ENCODE measurements at regions not wholly inside any gene's neighbourhood (a gene's known extent, or its start where the extent isn't known, plus 50 kb on each side); places are given as distances from the start of the nearest gene placed in this dataset.

DNA sequence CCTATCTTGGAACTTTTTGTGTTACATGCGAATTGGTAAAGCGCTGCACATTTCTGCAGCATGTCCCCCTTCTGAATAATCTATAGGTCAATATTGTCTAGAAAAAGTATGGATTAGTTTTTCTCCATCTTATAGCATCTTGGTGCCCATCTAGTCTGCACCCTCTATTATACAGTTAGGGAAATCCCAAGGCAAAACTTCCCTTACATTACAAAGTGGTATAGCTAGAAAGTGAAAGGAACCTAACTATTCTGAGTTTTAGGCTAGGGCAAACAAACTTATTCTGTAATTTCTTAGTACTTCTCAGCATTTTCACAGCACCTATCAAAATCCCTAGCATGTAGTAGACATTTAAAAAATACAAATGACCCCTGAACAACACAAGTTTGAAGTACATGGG is 133.5 kb upstream of the CCDC28A start:
- Histone ChIP-seq H3K36me3 (ENCODE audit: control insufficient read depth, insufficient read depth, low read length) (no peaks in the 10 kb centered on the region), H3K4me3 (ENCODE audit: low read depth, low read length) (no peak overlapping the region), H3K9me3 (no peaks in the 10 kb centered on the region), H3K4me1 (peaks cover 8% of the 10 kb centered on the region), H3K27me3 (replicated peaks; ENCODE audit: control insufficient read depth, insufficient read depth, low read length) (no peaks in the 10 kb centered on the region)
- TF ChIP-seq, protein P1, sequence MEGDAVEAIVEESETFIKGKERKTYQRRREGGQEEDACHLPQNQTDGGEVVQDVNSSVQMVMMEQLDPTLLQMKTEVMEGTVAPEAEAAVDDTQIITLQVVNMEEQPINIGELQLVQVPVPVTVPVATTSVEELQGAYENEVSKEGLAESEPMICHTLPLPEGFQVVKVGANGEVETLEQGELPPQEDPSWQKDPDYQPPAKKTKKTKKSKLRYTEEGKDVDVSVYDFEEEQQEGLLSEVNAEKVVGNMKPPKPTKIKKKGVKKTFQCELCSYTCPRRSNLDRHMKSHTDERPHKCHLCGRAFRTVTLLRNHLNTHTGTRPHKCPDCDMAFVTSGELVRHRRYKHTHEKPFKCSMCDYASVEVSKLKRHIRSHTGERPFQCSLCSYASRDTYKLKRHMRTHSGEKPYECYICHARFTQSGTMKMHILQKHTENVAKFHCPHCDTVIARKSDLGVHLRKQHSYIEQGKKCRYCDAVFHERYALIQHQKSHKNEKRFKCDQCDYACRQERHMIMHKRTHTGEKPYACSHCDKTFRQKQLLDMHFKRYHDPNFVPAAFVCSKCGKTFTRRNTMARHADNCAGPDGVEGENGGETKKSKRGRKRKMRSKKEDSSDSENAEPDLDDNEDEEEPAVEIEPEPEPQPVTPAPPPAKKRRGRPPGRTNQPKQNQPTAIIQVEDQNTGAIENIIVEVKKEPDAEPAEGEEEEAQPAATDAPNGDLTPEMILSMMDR (IDR thresholded peaks at IDR 0.05; ENCODE audit: insufficient read depth in 1 of 2, low read depth in 1 of 2, low read length in 1 of 2, severe bottlenecking in 1 of 2, unreplicated experiment in 1 of 2), result no peak
- intact Hi-C loops (cut with micrococcal nuclease; ENCODE audit: unreplicated experiment), result no loop called here
- Mint-ChIP-seq H3K36me3 (ENCODE audit: insufficient read depth, unreplicated experiment) (no peaks in the 10 kb centered on the region), H3K27ac (ENCODE audit: unreplicated experiment) (no peak overlapping the region), H3K4me3 (ENCODE audit: unreplicated experiment) (no peak overlapping the region), H3K27me3 (ENCODE audit: insufficient read depth, unreplicated experiment) (no peaks in the 10 kb centered on the region), H3K9me3 (ENCODE audit: unreplicated experiment) (no peaks in the 10 kb centered on the region), H3K4me1 (ENCODE audit: low read depth, unreplicated experiment) (peaks cover 10% of the 10 kb centered on the region)
- ChIA-PET POLR2A (interaction anchor here (0.6 kb wide), 1 partner anchor 222 kb away, joined by 14 read pairs; no protein-coding TSS in a partner anchor), CTCF (no interaction called here)
- DNase-seq, result no peak
- BruUV-seq (replicated peaks), result no TSS peak

DNA sequence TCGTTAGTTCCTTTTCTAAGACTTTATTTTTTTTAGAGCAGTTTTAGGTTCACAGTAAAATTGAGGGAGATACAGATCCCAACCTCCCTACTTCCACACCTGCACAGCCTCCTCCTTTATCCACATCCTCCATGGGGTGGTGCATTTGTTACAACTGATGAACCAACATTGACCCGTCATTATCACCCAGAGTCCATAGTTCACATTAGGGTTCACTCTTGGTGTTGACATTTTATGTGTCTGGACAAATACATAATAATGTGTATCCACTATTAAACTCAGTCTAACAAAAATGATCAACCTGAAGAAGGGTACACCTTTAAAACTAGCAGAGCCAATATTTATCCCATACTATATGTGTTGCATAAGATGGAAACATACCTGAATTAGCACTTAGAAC is 130.4 kb upstream of the CCDC28A start:
- peaks cover 18% of the 10 kb centered on the region for H3K4me1 ChIP-seq
- no peak overlapping the region for H3K4me3 Mint-ChIP-seq (ENCODE audit: unreplicated experiment)
- BruUV-seq (replicated peaks), result no TSS peak
- ChIA-PET POLR2A (no interaction called here), CTCF (no interaction called here)
- no peaks in the 10 kb centered on the region for H3K36me3 ChIP-seq (ENCODE audit: control insufficient read depth, insufficient read depth, low read length)
- no peaks in the 10 kb centered on the region for H3K9me3 Mint-ChIP-seq (ENCODE audit: unreplicated experiment)
- TF ChIP-seq, protein P1 (IDR thresholded peaks at IDR 0.05; ENCODE audit: insufficient read depth in 1 of 2, low read depth in 1 of 2, low read length in 1 of 2, severe bottlenecking in 1 of 2, unreplicated experiment in 1 of 2), result no peak
- H3K27ac Mint-ChIP-seq (ENCODE audit: unreplicated experiment), result no peak overlapping the region
- no peaks in the 10 kb centered on the region for H3K36me3 Mint-ChIP-seq (ENCODE audit: insufficient read depth, unreplicated experiment)
- H3K9me3 ChIP-seq, result no peaks in the 10 kb centered on the region
- H3K4me3 ChIP-seq (ENCODE audit: low read depth, low read length), result no peak overlapping the region
- intact Hi-C loops (cut with micrococcal nuclease; ENCODE audit: unreplicated experiment), result no loop called here
- peak in 1 of 2 experiments; percentile 11 for DNase-seq
- no peaks in the 10 kb centered on the region for H3K27me3 Mint-ChIP-seq (ENCODE audit: insufficient read depth, unreplicated experiment)
- peaks cover 21% of the 10 kb centered on the region for H3K4me1 Mint-ChIP-seq (ENCODE audit: low read depth, unreplicated experiment)
- H3K27me3 ChIP-seq (replicated peaks; ENCODE audit: control insufficient read depth, insufficient read depth, low read length), result no peaks in the 10 kb centered on the region

DNA sequence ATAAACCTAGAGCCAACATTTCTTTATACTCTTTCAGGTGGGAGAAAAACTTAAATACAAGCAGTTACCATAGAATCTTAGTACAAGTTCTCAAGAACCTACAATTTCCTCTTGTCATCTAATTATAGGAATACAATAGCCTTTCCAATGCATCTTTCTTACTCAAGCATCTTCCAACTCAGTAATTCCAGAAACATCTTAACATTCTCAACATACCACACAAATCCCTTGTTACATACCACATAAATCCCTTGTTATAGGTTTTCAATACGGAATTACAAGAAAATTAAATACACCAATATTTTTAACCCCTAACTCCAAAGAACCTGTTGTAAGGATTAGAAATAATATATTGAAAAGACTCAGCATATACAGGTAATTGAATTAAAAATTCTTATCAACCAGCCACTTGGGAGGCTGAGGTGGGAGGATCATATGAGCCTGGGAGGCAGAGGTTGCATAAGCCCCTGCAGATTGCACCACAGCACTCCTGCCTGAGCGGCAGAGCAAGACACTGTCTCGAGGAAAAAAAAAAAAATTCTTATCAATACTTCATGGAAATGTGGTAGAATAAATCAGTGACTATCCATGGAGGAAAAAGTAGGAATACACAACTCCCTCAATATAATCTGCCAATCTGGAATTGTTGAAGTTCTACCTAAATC is 127.5 kb upstream of the CCDC28A start:
- DNase-seq, result peak; percentile 34 to 41
- intact Hi-C loops (cut with micrococcal nuclease; ENCODE audit: unreplicated experiment), result loop anchor here (5.0 kb wide), 1 partner anchor 46 kb away; no protein-coding TSS in a partner anchor
- no peak overlapping the region for H3K4me3 Mint-ChIP-seq (ENCODE audit: unreplicated experiment)
- Histone ChIP-seq H3K4me3 (ENCODE audit: low read depth, low read length) (no peak overlapping the region), H3K36me3 (ENCODE audit: control insufficient read depth, insufficient read depth, low read length) (no peaks in the 10 kb centered on the region), H3K27me3 (replicated peaks; ENCODE audit: control insufficient read depth, insufficient read depth, low read length) (no peaks in the 10 kb centered on the region), H3K4me1 (peaks cover 18% of the 10 kb centered on the region), H3K9me3 (no peaks in the 10 kb centered on the region)
- H3K9me3 Mint-ChIP-seq (ENCODE audit: unreplicated experiment), result no peaks in the 10 kb centered on the region
- H3K4me1 Mint-ChIP-seq (ENCODE audit: low read depth, unreplicated experiment), result peaks cover 21% of the 10 kb centered on the region
- H3K36me3 Mint-ChIP-seq (ENCODE audit: insufficient read depth, unreplicated experiment), result no peaks in the 10 kb centered on the region
- ChIA-PET POLR2A (no interaction called here), CTCF (no interaction called here)
- TF ChIP-seq, protein P1 (IDR thresholded peaks at IDR 0.05; ENCODE audit: insufficient read depth in 1 of 2, low read depth in 1 of 2, low read length in 1 of 2, severe bottlenecking in 1 of 2, unreplicated experiment in 1 of 2), result no peak
- no peaks in the 10 kb centered on the region for H3K27me3 Mint-ChIP-seq (ENCODE audit: insufficient read depth, unreplicated experiment)
- H3K27ac Mint-ChIP-seq (ENCODE audit: unreplicated experiment), result peak overlapping the region; percentile 38
- BruUV-seq (replicated peaks), result no TSS peak

Data from Caco-2 (cell line).